Fibroblast of skin of right biceps (primary cell): ENCODE measurements at regions not wholly inside any gene's neighbourhood (a gene's known extent, or its start where the extent isn't known, plus 50 kb on each side); places are given as distances from the start of the nearest gene placed in this dataset.

ENCODE experiments used
- DNase-seq: peaks from one replicate; pipeline ENCODE4 v3.0.0-alpha.2; 2013

GRCh38 chr16:80066805-80067580 is 466.5 kb upstream of the MAF start:
- no peak for DNase-seq

- no peak for DNase-seq
These were observed 465.0 kb upstream of the MAF start for GRCh38 chr16:80065541-80065940.

- no peak for DNase-seq
These were observed 463.2 kb upstream of the MAF start for GRCh38 chr16:80063713-80064069.

GRCh38 chr16:80063031-80063712 is 462.6 kb upstream of the MAF start:
- peak; percentile 14 for DNase-seq

GRCh38 chr16:80062361-80063030 is 462.0 kb upstream of the MAF start:
- DNase-seq, result no peak

GRCh38 chr16:80060470-80060869 is 459.9 kb upstream of the MAF start:
- DNase-seq, result no peak

GRCh38 chr16:80059836-80060235 is 459.3 kb upstream of the MAF start:
- DNase-seq, result no peak

GRCh38 chr16:80058214-80058613 is 457.7 kb upstream of the MAF start:
- DNase-seq, result peak; percentile 53

GRCh38 chr16:80056324-80056723 is 455.8 kb upstream of the MAF start:
- DNase-seq, result peak; percentile 35

GRCh38 chr16:80055831-80056230 is 455.3 kb upstream of the MAF start:
- no peak for DNase-seq

GRCh38 chr16:80054647-80055046 is 454.1 kb upstream of the MAF start:
- DNase-seq, result no peak

- DNase-seq, result no peak
These were observed 450.5 kb upstream of the MAF start for GRCh38 chr16:80051040-80051439.

- DNase-seq, result no peak
These were observed 447.7 kb upstream of the MAF start for GRCh38 chr16:80048250-80048649.

GRCh38 chr16:80047842-80048241 is 447.3 kb upstream of the MAF start:
- DNase-seq, result no peak

- DNase-seq, result no peak
These were observed 446.3 kb upstream of the MAF start for GRCh38 chr16:80046848-80047247.

- DNase-seq, result no peak
These were observed 445.7 kb upstream of the MAF start for GRCh38 chr16:80046261-80046660.

- no peak for DNase-seq
These were observed 445.3 kb upstream of the MAF start for GRCh38 chr16:80045861-80046260.

GRCh38 chr16:80041410-80041809 is 440.9 kb upstream of the MAF start:
- no peak for DNase-seq

- DNase-seq, result no peak
These were observed 440.3 kb upstream of the MAF start for GRCh38 chr16:80040814-80041213.

GRCh38 chr16:80040413-80040812 is 439.9 kb upstream of the MAF start:
- no peak for DNase-seq

GRCh38 chr16:80039777-80040176 is 439.2 kb upstream of the MAF start:
- DNase-seq, result no peak

- no peak for DNase-seq
These were observed 438.0 kb upstream of the MAF start for GRCh38 chr16:80038566-80038965.

GRCh38 chr16:80034948-80035663 is 434.6 kb upstream of the MAF start:
- no peak for DNase-seq

GRCh38 chr16:80034469-80034826 is 433.9 kb upstream of the MAF start:
- DNase-seq, result no peak
